ENCODE measurements at regions not wholly inside any gene's neighbourhood (a gene's known extent, or its start where the extent isn't known, plus 50 kb on each side); places are given as distances from the start of the nearest gene placed in this dataset.

GRCh38 chr3:187943677-187944389 is 198.6 kb upstream of the BCL6 start:
- no peaks in the 10 kb centered on the region for H4K20me1 ChIP-seq (ENCODE audit: insufficient read depth)
- DNase-seq (ENCODE audit: low read depth, low spot score) (no peak), ATAC-seq (no peak)
- BruUV-seq (replicated peaks) = no TSS peak
- no peaks in the 10 kb centered on the region for H3K9me3 ChIP-seq (ENCODE audit: control insufficient read depth in 1 of 2, insufficient read depth in 1 of 2, low read depth in 1 of 2, low read length in 2 of 2)
- ChIA-PET CTCF (no interaction called here), POLR2A (no interaction called here), RAD21 (ENCODE audit: low non-redundant PET in 1 of 2, low total read pairs in 2 of 2, uncharacterized antibody in 2 of 2, unreplicated experiment in 2 of 2) (no interaction called here)
- no peak overlapping the region for H3K4me3 ChIP-seq (replicated peaks in 1 of 2; ENCODE audit: low read depth in 1 of 2, low read length in 2 of 2)
- no peaks in the 10 kb centered on the region; the same call in 1 of the 2 replicates for H3K27me3 ChIP-seq (ENCODE audit: insufficient read depth, low read length)
- H3K36me3 ChIP-seq (ENCODE audit: control insufficient read depth in 1 of 2, insufficient read depth in 2 of 2, low read length in 2 of 2) = no peaks in the 10 kb centered on the region
- intact Hi-C loops (cut with micrococcal nuclease) = no loop called here
- no peaks in the 10 kb centered on the region for H3K4me1 ChIP-seq (ENCODE audit: control insufficient read depth in 1 of 2, insufficient read depth in 2 of 2, low read length in 2 of 2)
- H3K27ac ChIP-seq (ENCODE audit: low read depth, low read length) = no peak overlapping the region
- TF ChIP-seq SRF (IDR thresholded peaks at IDR 0.05; ENCODE audit: low read depth) (no peak), ELF1 (IDR thresholded peaks at IDR 0.05; ENCODE audit: borderline replicate concordance, low read depth) (no peak), RAD21 (IDR thresholded peaks at IDR 0.05; ENCODE audit: low read depth) (no peak), ZFX (IDR thresholded peaks at IDR 0.05) (no peak), ZBTB33 (IDR thresholded peaks at IDR 0.05; ENCODE audit: extremely low read depth, insufficient replicate concordance, low read length) (no peak), YY1 (IDR thresholded peaks at IDR 0.05; ENCODE audit: extremely low read depth, insufficient replicate concordance, low read depth, low read length) (no peak), EZH2 (IDR thresholded peaks at IDR 0.05) (no peak), EGR1 (IDR thresholded peaks at IDR 0.05; ENCODE audit: low read depth) (no peak), CEBPB (IDR thresholded peaks at IDR 0.05; ENCODE audit: low read depth) (no peak)
- TF ChIP-seq, protein P1, sequence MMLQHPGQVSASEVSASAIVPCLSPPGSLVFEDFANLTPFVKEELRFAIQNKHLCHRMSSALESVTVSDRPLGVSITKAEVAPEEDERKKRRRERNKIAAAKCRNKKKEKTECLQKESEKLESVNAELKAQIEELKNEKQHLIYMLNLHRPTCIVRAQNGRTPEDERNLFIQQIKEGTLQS (IDR thresholded peaks at IDR 0.05) = no peak
- H3K79me2 ChIP-seq (ENCODE audit: insufficient read depth, low read length) = no peaks in the 10 kb centered on the region
- no peak overlapping the region for H3K4me2 ChIP-seq (ENCODE audit: low read length)
- no peaks in the 10 kb centered on the region for H3K9me2 ChIP-seq (ENCODE audit: insufficient read depth)
- H3K9ac ChIP-seq (ENCODE audit: low read length) = no peak overlapping the region
- no peak overlapping the region for H2AFZ ChIP-seq (ENCODE audit: low read depth, low read length, poor library complexity, severe bottlenecking)

Data from HCT116 (cell line).